Transverse colon (tissue), 3 donors: ENCODE measurements at regions not wholly inside any gene's neighbourhood (a gene's known extent, or its start where the extent isn't known, plus 50 kb on each side); places are given as distances from the start of the nearest gene placed in this dataset.

Source experiments
- POLR2A ChIP-seq: fragments of 450-650 bp; IDR thresholded peaks from one replicate; pipeline ENCODE4 v1.6.1; 2016; ENCODE audit warnings: antibody characterized with exemption, mild to moderate bottlenecking, moderate library complexity
- TF ChIP-seq, protein P1 (sequence below), 5 experiments: fragments of 200-600 bp in 3 of 5; fragments of 450-650 bp in 2 of 5; sonication (generic) in 3 of 5; IDR thresholded peaks; 1 replicate in 2 of 5; 2 replicates in 3 of 5; pipeline ENCODE4 v1.5.1; 2016 to 2017; ENCODE audit warnings: antibody characterized with exemption in 5 of 5, inconsistent platforms in 3 of 5, mild to moderate bottlenecking in 2 of 5, moderate library complexity in 1 of 5

DNA sequence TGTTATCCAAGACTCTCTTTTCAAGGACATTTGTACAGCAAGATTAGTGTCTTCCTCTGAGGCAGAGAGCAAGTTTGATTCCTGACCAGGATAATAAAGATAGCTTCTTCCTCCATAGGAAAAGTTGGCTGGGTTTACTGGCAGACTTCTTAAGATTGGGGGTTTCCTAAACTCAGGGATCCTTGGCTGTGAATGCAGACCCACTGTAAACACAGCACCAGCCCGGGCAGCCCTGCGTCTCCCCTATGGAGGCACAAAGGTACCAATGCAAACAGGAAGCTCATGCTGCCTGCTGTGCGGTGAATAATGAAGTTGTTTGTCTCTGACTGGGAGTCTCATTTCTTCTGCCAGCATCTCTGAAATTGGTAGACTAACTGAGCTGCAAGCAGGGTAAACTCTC is 96.2 kb upstream of the ARHGAP28 start:
- TF ChIP-seq, protein P1, sequence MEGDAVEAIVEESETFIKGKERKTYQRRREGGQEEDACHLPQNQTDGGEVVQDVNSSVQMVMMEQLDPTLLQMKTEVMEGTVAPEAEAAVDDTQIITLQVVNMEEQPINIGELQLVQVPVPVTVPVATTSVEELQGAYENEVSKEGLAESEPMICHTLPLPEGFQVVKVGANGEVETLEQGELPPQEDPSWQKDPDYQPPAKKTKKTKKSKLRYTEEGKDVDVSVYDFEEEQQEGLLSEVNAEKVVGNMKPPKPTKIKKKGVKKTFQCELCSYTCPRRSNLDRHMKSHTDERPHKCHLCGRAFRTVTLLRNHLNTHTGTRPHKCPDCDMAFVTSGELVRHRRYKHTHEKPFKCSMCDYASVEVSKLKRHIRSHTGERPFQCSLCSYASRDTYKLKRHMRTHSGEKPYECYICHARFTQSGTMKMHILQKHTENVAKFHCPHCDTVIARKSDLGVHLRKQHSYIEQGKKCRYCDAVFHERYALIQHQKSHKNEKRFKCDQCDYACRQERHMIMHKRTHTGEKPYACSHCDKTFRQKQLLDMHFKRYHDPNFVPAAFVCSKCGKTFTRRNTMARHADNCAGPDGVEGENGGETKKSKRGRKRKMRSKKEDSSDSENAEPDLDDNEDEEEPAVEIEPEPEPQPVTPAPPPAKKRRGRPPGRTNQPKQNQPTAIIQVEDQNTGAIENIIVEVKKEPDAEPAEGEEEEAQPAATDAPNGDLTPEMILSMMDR (IDR thresholded peaks at IDR 0.05) = no peak
- TF ChIP-seq POLR2A = no peak
